ENCODE measurements at regions not wholly inside any gene's neighbourhood (a gene's known extent, or its start where the extent isn't known, plus 50 kb on each side); places are given as distances from the start of the nearest gene placed in this dataset.

GRCh38 chr7:131726686-131727085, 170.3 kb upstream of the PODXL start:
- Mint-ChIP-seq H3K36me3 (ENCODE audit: low read depth) (no peaks in the 10 kb centered on the region), H3K27me3 (peaks cover 7% of the 10 kb centered on the region), H3K9me3 (peaks cover 2% of the 10 kb centered on the region), H3K4me1 (ENCODE audit: low read depth) (no peaks in the 10 kb centered on the region), H3K4me3 (no peak overlapping the region), H3K27ac (no peak overlapping the region)
- ATAC-seq (ENCODE audit: poor library complexity) (no peak), DNase-seq (no peak)
- intact Hi-C loops (cut with DNase I, micrococcal nuclease): no loop called here
- POLR2A ChIA-PET: no interaction called here
- TF ChIP-seq CTCF (IDR thresholded peaks at IDR 0.05): no peak
- Histone ChIP-seq H3K9me3 (ENCODE audit: control insufficient read depth in 1 of 2, insufficient read depth in 1 of 2, low read length in 2 of 2) (peaks cover 0 to 11% of the 10 kb centered on the region in 2 experiments), H3K27me3 (ENCODE audit: control insufficient read depth in 1 of 2, insufficient read depth in 2 of 2, low read length in 2 of 2) (peaks cover 0 to 7% of the 10 kb centered on the region in 2 experiments), H3K4me1 (ENCODE audit: insufficient read depth, low read length) (no peaks in the 10 kb centered on the region), H3K36me3 (ENCODE audit: insufficient read depth, low read length) (no peaks in the 10 kb centered on the region), H3K4me3 (ENCODE audit: low read length) (no peak overlapping the region), H3K27ac (ENCODE audit: low read depth in 1 of 2, low read length in 2 of 2) (no peak overlapping the region)
- CTCF ChIA-PET: no interaction called here

- H3K4me3 ChIP-seq (ENCODE audit: low read length): no peak overlapping the region
- Mint-ChIP-seq H3K27ac (no peak overlapping the region), H3K36me3 (ENCODE audit: low read depth) (no peaks in the 10 kb centered on the region), H3K27me3 (peaks cover 7% of the 10 kb centered on the region), H3K4me3 (no peak overlapping the region), H3K9me3 (peaks cover 2% of the 10 kb centered on the region), H3K4me1 (ENCODE audit: low read depth) (no peaks in the 10 kb centered on the region)
- H3K9me3 ChIP-seq (ENCODE audit: control insufficient read depth in 1 of 2, insufficient read depth in 1 of 2, low read length in 2 of 2): peaks cover 0 to 11% of the 10 kb centered on the region in 2 experiments
- no peak overlapping the region for H3K27ac ChIP-seq (ENCODE audit: low read depth in 1 of 2, low read length in 2 of 2)
- DNase-seq (no peak), ATAC-seq (ENCODE audit: poor library complexity) (no peak)
- peaks cover 0 to 7% of the 10 kb centered on the region in 2 experiments for H3K27me3 ChIP-seq (ENCODE audit: control insufficient read depth in 1 of 2, insufficient read depth in 2 of 2, low read length in 2 of 2)
- TF ChIP-seq CTCF (IDR thresholded peaks at IDR 0.05): no peak
- intact Hi-C loops (cut with DNase I, micrococcal nuclease): no loop called here
- POLR2A ChIA-PET: no interaction called here
- CTCF ChIA-PET: no interaction called here
- no peaks in the 10 kb centered on the region for H3K36me3 ChIP-seq (ENCODE audit: insufficient read depth, low read length)
- H3K4me1 ChIP-seq (ENCODE audit: insufficient read depth, low read length): no peaks in the 10 kb centered on the region
Observed at GRCh38 chr7:131726031-131726430, 169.6 kb upstream of the PODXL start.

- H3K27ac Mint-ChIP-seq: no peak overlapping the region
- H3K4me1 ChIP-seq (ENCODE audit: insufficient read depth, low read length): no peaks in the 10 kb centered on the region
- no peak overlapping the region for H3K4me3 Mint-ChIP-seq
- no peaks in the 10 kb centered on the region for H3K4me1 Mint-ChIP-seq (ENCODE audit: low read depth)
- CTCF ChIA-PET: no interaction called here
- ATAC-seq (ENCODE audit: poor library complexity) (no peak), DNase-seq (no peak)
- TF ChIP-seq CTCF (IDR thresholded peaks at IDR 0.05): no peak
- H3K4me3 ChIP-seq (ENCODE audit: low read length): no peak overlapping the region
- peaks cover 0 to 8% of the 10 kb centered on the region in 2 experiments for H3K9me3 ChIP-seq (ENCODE audit: control insufficient read depth in 1 of 2, insufficient read depth in 1 of 2, low read length in 2 of 2)
- H3K27ac ChIP-seq (ENCODE audit: low read depth in 1 of 2, low read length in 2 of 2): no peak overlapping the region
- peaks cover 5 to 7% of the 10 kb centered on the region in 2 experiments for H3K27me3 ChIP-seq (ENCODE audit: control insufficient read depth in 1 of 2, insufficient read depth in 2 of 2, low read length in 2 of 2)
- no peaks in the 10 kb centered on the region for H3K36me3 ChIP-seq (ENCODE audit: insufficient read depth, low read length)
- H3K27me3 Mint-ChIP-seq: peaks cover 15% of the 10 kb centered on the region
- no peaks in the 10 kb centered on the region for H3K36me3 Mint-ChIP-seq (ENCODE audit: low read depth)
- intact Hi-C loops (cut with DNase I, micrococcal nuclease): no loop called here
- POLR2A ChIA-PET: no interaction called here
- H3K9me3 Mint-ChIP-seq: peaks cover 2% of the 10 kb centered on the region
Observed at GRCh38 chr7:131724776-131725345, 168.4 kb upstream of the PODXL start.
